Neuronal stem cell (in vitro differentiated cells): ENCODE measurements at regions not wholly inside any gene's neighbourhood (a gene's known extent, or its start where the extent isn't known, plus 50 kb on each side); places are given as distances from the start of the nearest gene placed in this dataset.
"Not testable (repeated sequence)": the region's sequence is repeated elsewhere in the genome, so short reads cannot be mapped to it uniquely, and the experiment has no call there.

Experiments
- DNase-seq: peaks from one replicate; pipeline ENCODE4 v3.0.0-alpha.2; 2013; ENCODE audit warnings: low spot score
- H2AFZ ChIP-seq: one replicate; pipeline ENCODE4 v1.6.1; 2013; ENCODE audit warnings: mild to moderate bottlenecking, low read length, inconsistent platforms
- H2AK5ac ChIP-seq: 2 replicates; pipeline ENCODE4 v1.6.1; 2013; ENCODE audit warnings: low read depth, mild to moderate bottlenecking, inconsistent platforms, low read length, moderate library complexity, mixed read lengths
- H2BK120ac ChIP-seq: 2 replicates; pipeline ENCODE4 v1.6.1; 2013; ENCODE audit warnings: low read depth, mild to moderate bottlenecking, inconsistent platforms, low read length, moderate library complexity, mixed read lengths
- H2BK12ac ChIP-seq: one replicate; pipeline ENCODE4 v1.6.1; 2013; ENCODE audit warnings: low read length, inconsistent platforms
- H2BK15ac ChIP-seq: 2 replicates; pipeline ENCODE4 v1.6.1; 2013; ENCODE audit warnings: mild to moderate bottlenecking, low read length, inconsistent platforms, mixed read lengths
- H2BK5ac ChIP-seq: one replicate; pipeline ENCODE4 v1.6.1; 2013; ENCODE audit warnings: inconsistent platforms, mild to moderate bottlenecking, low read length, moderate library complexity
- H3K14ac ChIP-seq: one replicate; pipeline ENCODE4 v1.6.1; 2013; ENCODE audit warnings: low read length, inconsistent platforms
- H3K18ac ChIP-seq: 2 replicates; pipeline ENCODE4 v1.6.1; 2013; ENCODE audit warnings: low read length, inconsistent platforms
- H3K23ac ChIP-seq: 2 replicates; pipeline ENCODE4 v1.6.1; 2013; ENCODE audit warnings: low read depth, mild to moderate bottlenecking, mixed read lengths, low read length, inconsistent platforms; ENCODE audit not compliant: poor library complexity
- H3K27ac ChIP-seq: replicated peaks from 3 replicates; pipeline ENCODE4 v1.5.1; 2013; ENCODE audit warnings: low read length, inconsistent platforms
- H3K27me3 ChIP-seq, 3 experiments: 2 replicates each; pipeline ENCODE4 v1.6.1; 2013; ENCODE audit warnings: low read length in 3 of 3, mild to moderate bottlenecking in 2 of 3, inconsistent platforms in 1 of 3, low read depth in 1 of 3, mixed read lengths in 1 of 3, moderate library complexity in 1 of 3; ENCODE audit not compliant: control insufficient read depth in 3 of 3, insufficient read depth in 3 of 3
- H3K36me3 ChIP-seq, 2 donors: replicated peaks in 1 of 2; 2 replicates each; pipeline ENCODE4 v1.6.1; 2013; ENCODE audit warnings: low read length in 2 of 2; ENCODE audit not compliant: control insufficient read depth in 2 of 2, insufficient read depth in 2 of 2
- H3K4ac ChIP-seq: 2 replicates; pipeline ENCODE4 v1.6.1; 2013; ENCODE audit warnings: inconsistent platforms, mild to moderate bottlenecking, low read length, moderate library complexity
- H3K4me1 ChIP-seq, 2 donors: 1 replicate in 1 of 2; 2 replicates in 1 of 2; pipeline ENCODE4 v1.6.1; 2013; ENCODE audit warnings: low read length in 2 of 2, low read depth in 1 of 2; ENCODE audit not compliant: control insufficient read depth in 2 of 2, insufficient read depth in 1 of 2
- H3K4me2 ChIP-seq: one replicate; pipeline ENCODE4 v1.6.1; 2013; ENCODE audit warnings: mild to moderate bottlenecking, low read length, inconsistent platforms; ENCODE audit not compliant: insufficient read depth, poor library complexity, severe bottlenecking
- H3K4me3 ChIP-seq, 2 donors: 2 replicates each; pipeline ENCODE4 v1.5.1; 2013; ENCODE audit warnings: low read length in 2 of 2, mild to moderate bottlenecking in 2 of 2, inconsistent platforms in 1 of 2, moderate library complexity in 1 of 2
- H3K79me1 ChIP-seq: one replicate; pipeline ENCODE4 v1.6.1; 2013; ENCODE audit warnings: low read depth, mild to moderate bottlenecking, inconsistent platforms, low read length, moderate library complexity
- H3K9ac ChIP-seq: one replicate; pipeline ENCODE4 v1.6.1; 2013; ENCODE audit warnings: mild to moderate bottlenecking, low read depth, low read length, inconsistent platforms; ENCODE audit not compliant: poor library complexity
- H3K9me3 ChIP-seq, 2 donors: replicated peaks in 1 of 2; 2 replicates each; pipeline versions ENCODE3 to v1.6.1; 2013; ENCODE audit warnings: low read length in 2 of 2, mild to moderate bottlenecking in 2 of 2, inconsistent platforms in 1 of 2, low read depth in 1 of 2, mixed read lengths in 1 of 2, moderate library complexity in 1 of 2; ENCODE audit not compliant: control insufficient read depth in 2 of 2, insufficient read depth in 1 of 2
- H4K8ac ChIP-seq: one replicate; pipeline ENCODE4 v1.6.1; 2013; ENCODE audit warnings: low read depth, mild to moderate bottlenecking, inconsistent platforms, low read length, moderate library complexity
- H4K91ac ChIP-seq: one replicate; pipeline ENCODE4 v1.6.1; 2013; ENCODE audit warnings: low read length, low read depth, mild to moderate bottlenecking, inconsistent platforms; ENCODE audit not compliant: poor library complexity
- WGBS, 2 donors: extraction: QIAGEN DNeasy Blood & Tissue Kit; methylation state at CpG; one replicate each; pipeline ENCODE4 v1.1.7; 2013; ENCODE audit warnings: missing lambda C conversion rate in 2 of 2, mixed read lengths in 1 of 2; ENCODE audit not compliant: insufficient read length in 2 of 2, insufficient replicate concordance in 1 of 2; ENCODE audit errors: extremely low coverage in 2 of 2; 5-methylcytosine and 5-hydroxymethylcytosine counted together

DNA sequence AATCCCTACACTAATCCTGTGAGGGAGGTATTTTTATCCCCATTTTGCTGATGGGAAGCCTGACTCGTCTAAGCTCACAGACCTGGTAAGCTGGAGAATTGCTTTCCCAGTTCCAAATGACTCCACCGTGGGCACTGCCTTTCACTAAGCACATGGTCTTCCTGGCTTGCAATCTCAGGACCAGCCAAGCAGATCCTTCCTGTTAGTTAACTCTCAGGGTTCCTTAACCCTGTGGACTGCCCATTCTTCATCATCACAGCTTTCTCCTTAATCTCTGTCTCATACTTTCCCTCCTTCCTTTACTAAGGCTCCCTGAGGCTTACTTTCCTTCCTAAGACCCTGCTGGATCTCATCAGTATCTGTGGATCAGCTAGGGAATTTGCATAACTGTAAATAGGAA lies 122.2 kb upstream of the ZEB2 start:
- no peaks in the 10 kb centered on the region for H3K4me1 ChIP-seq
- no peak overlapping the region for H4K8ac ChIP-seq
- H3K79me1 ChIP-seq = no peaks in the 10 kb centered on the region
- no peak overlapping the region for H3K27ac ChIP-seq
- H2AK5ac ChIP-seq = no peak overlapping the region
- DNase-seq = no peak
- H2BK12ac ChIP-seq = no peak overlapping the region
- H4K91ac ChIP-seq = no peak overlapping the region
- H3K9me3 ChIP-seq = peaks cover 0 to 2% of the 10 kb centered on the region in 2 donors
- H2BK15ac ChIP-seq = no peak overlapping the region
- no peaks in the 10 kb centered on the region for H3K36me3 ChIP-seq
- no peak overlapping the region for H2BK120ac ChIP-seq
- WGBS, 2 donors = no CpG with 5 or more reads among the region's 2 CpGs
- H3K4me2 ChIP-seq = no peak overlapping the region
- no peak overlapping the region for H3K4ac ChIP-seq
- peak overlapping the region; percentile 74 for H3K18ac ChIP-seq
- no peak overlapping the region for H3K4me3 ChIP-seq
- H2BK5ac ChIP-seq = no peak overlapping the region
- H3K27me3 ChIP-seq = no peaks in the 10 kb centered on the region
- no peak overlapping the region for H3K9ac ChIP-seq
- no peak overlapping the region for H3K14ac ChIP-seq
- H3K23ac ChIP-seq = no peak overlapping the region
- H2AFZ ChIP-seq = peak overlapping the region; percentile 12

DNA sequence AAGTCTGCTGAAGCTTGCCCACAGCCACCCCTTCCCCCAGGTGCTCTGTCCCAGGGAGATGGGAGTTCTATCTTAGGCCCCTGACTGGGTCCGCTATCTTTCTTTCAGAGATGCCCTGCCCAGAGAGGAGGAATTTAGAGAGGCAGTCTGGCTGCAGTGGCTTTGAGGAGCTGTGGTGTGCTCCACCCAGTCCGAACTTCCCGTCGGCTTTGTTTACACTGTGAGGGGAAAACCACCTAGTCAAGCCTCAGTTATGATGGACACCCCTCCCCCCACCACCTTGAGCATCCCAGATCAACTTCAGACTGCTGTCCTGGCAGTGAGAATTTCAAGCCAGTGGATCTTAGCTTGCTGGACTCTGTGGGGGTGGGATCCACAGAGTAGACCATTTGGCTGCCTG lies 118.3 kb upstream of the ZEB2 start:
- not testable (repeated sequence) for H3K27ac ChIP-seq, H4K8ac ChIP-seq, DNase-seq, H3K23ac ChIP-seq, H2BK5ac ChIP-seq, H3K9ac ChIP-seq, H3K36me3 ChIP-seq, H2BK12ac ChIP-seq, H2BK15ac ChIP-seq, H3K14ac ChIP-seq, H4K91ac ChIP-seq, H3K4me3 ChIP-seq, H3K79me1 ChIP-seq, H3K18ac ChIP-seq, H3K4ac ChIP-seq, H3K27me3 ChIP-seq, H2AK5ac ChIP-seq, H2AFZ ChIP-seq, H3K9me3 ChIP-seq, H2BK120ac ChIP-seq, H3K4me2 ChIP-seq, H3K4me1 ChIP-seq
- no CpG with 5 or more reads among the region's 4 CpGs for WGBS, 2 donors

GRCh38 chr2:144636860-144637259 lies 116.9 kb upstream of the ZEB2 start:
- not testable (repeated sequence) for H2AK5ac ChIP-seq, H4K91ac ChIP-seq, H3K27ac ChIP-seq, H3K14ac ChIP-seq, H3K18ac ChIP-seq, H2BK12ac ChIP-seq, H3K79me1 ChIP-seq, H3K9me3 ChIP-seq, H3K4me3 ChIP-seq, H3K4ac ChIP-seq, H3K23ac ChIP-seq, H3K27me3 ChIP-seq, H3K9ac ChIP-seq, H2BK120ac ChIP-seq, H3K36me3 ChIP-seq, H3K4me2 ChIP-seq, H2BK5ac ChIP-seq, H4K8ac ChIP-seq, H2AFZ ChIP-seq, H2BK15ac ChIP-seq, DNase-seq, H3K4me1 ChIP-seq
- WGBS, 2 donors = no CpG with 5 or more reads among the region's 1 CpG

DNA sequence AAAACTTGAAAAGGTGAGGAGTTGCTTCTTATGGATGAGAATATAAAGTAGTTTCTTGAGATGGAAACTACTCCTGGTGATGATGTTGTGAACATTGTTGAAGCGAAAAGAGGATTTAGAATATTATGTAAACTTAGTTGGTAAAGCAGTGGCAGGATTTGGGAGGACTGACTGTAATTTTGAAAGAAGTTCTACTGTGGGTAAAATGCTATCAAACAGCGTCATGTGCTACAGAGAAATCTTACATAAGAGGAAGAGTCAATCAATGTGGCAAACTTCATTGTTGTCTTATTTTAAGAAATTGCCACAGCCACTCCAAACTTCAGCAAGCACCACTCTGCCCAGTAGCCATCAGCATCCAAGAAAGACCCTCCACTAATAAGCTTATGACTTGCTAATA lies 112.9 kb upstream of the ZEB2 start:
- no peak overlapping the region for H4K91ac ChIP-seq
- H3K4ac ChIP-seq = no peak overlapping the region
- no peak overlapping the region for H3K23ac ChIP-seq
- H3K4me2 ChIP-seq = no peak overlapping the region
- H3K4me3 ChIP-seq = no peak overlapping the region
- H3K79me1 ChIP-seq = no peaks in the 10 kb centered on the region
- no peaks in the 10 kb centered on the region for H3K36me3 ChIP-seq
- H3K9ac ChIP-seq = no peak overlapping the region
- no peak for DNase-seq
- H3K4me1 ChIP-seq = no peaks in the 10 kb centered on the region
- H3K27me3 ChIP-seq = no peaks in the 10 kb centered on the region
- H2BK15ac ChIP-seq = no peak overlapping the region
- H4K8ac ChIP-seq = no peak overlapping the region
- no peaks in the 10 kb centered on the region for H3K9me3 ChIP-seq
- H2BK120ac ChIP-seq = no peak overlapping the region
- no peak overlapping the region for H3K27ac ChIP-seq
- H2AK5ac ChIP-seq = no peak overlapping the region
- no peak overlapping the region for H3K18ac ChIP-seq
- H2BK12ac ChIP-seq = no peak overlapping the region
- no CpG with 5 or more reads among the region's 2 CpGs for WGBS, 2 donors
- no peak overlapping the region for H2BK5ac ChIP-seq
- no peak overlapping the region for H2AFZ ChIP-seq
- no peak overlapping the region for H3K14ac ChIP-seq
